ENCODE measurements at regions not wholly inside any gene's neighbourhood (a gene's known extent, or its start where the extent isn't known, plus 50 kb on each side); places are given as distances from the start of the nearest gene placed in this dataset.
"Not testable (repeated sequence)": the region's sequence is repeated elsewhere in the genome, so short reads cannot be mapped to it uniquely, and the experiment has no call there.

DNA sequence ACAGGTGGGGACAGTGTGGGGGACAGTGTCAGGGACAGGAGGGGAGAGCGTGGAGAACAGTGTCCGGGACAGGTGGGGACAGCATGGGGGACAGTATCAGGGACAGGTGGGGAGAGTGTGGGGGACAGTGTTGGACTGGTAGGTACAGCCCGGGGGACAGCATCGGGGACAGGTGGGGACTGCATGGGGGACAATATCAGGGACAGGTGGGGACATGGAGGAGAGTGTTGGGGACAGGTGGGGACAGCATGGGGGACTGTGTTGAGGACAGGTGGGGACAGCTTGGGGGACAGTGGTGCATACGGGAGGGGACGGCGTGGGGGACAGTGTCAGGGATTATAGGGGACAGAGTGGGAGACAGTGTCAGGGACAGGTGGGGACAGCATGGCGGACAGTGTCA is 212.3 kb downstream of the TMEM121 start:
- H3K4me3 ChIP-seq (ENCODE audit: control insufficient read depth, low read depth, low read length), result no peak overlapping the region
- TF ChIP-seq, protein P1, sequence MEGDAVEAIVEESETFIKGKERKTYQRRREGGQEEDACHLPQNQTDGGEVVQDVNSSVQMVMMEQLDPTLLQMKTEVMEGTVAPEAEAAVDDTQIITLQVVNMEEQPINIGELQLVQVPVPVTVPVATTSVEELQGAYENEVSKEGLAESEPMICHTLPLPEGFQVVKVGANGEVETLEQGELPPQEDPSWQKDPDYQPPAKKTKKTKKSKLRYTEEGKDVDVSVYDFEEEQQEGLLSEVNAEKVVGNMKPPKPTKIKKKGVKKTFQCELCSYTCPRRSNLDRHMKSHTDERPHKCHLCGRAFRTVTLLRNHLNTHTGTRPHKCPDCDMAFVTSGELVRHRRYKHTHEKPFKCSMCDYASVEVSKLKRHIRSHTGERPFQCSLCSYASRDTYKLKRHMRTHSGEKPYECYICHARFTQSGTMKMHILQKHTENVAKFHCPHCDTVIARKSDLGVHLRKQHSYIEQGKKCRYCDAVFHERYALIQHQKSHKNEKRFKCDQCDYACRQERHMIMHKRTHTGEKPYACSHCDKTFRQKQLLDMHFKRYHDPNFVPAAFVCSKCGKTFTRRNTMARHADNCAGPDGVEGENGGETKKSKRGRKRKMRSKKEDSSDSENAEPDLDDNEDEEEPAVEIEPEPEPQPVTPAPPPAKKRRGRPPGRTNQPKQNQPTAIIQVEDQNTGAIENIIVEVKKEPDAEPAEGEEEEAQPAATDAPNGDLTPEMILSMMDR (IDR thresholded peaks at IDR 0.05; ENCODE audit: control insufficient read depth, insufficient read depth, low read depth, low read length, missing control alignments), result no peak
- no peak for DNase-seq (ENCODE audit: low read depth)

DNA sequence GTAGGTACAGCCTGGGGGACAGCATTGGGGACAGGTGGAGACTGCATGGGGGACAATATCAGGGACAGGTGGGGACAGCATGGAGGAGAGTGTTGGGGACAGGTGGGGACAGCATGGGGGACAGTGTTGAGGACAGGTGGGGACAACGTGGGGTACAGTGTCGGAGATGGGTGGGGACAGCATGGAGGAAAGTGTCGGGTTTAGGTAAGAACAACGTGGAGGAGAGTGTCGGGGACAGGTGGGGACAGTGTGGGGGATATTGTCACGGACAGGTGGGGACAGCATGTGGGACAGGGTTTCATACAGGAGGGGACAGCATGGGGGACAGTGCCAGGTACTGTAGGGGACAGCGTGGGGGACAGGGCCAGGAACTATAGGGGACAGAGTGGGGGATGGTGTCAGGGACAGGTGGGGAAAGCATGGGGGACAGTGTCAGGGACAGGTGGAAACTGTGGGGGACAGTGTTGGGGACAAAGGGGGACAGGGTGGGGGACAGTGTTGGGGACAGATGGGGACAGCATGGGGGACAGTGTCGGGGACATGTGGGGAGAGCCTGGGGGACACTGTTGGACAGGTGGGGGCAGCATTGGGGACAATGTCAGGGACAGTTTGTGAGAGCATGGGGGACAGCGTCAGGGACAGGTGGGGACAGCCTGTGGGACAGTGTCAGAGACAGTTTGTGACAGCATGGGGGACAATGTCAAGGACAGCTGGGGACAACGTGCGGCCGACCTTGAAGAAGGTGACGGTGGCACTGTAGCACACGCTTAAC is 213.1 kb downstream of the TMEM121 start:
- TF ChIP-seq, protein P1 (IDR thresholded peaks at IDR 0.05; ENCODE audit: control insufficient read depth, insufficient read depth, low read depth, low read length, missing control alignments), result no peak
- no peak for DNase-seq (ENCODE audit: low read depth)
- H3K4me3 ChIP-seq (ENCODE audit: control insufficient read depth, low read depth, low read length), result no peak overlapping the region

DNA sequence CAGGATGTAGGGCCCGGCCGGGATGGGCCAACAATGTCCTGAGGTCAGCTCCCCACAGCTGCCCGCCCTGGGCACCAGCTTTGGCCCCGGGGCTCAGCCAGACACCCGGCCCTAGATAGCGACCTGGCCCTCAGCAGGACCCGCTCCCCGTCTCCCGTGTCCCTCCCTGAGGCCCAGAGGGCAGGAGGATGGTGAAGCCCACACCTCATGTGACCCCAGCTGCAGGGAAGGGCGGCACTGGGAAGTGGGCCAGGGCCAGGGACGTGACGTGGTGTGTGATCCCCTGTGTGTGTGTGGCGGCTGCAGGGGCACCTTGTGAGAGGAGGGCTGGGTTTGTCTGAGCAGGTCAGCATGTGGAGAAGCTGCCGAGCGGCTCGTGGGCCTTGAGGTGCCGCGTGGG is 213.9 kb downstream of the TMEM121 start:
- not testable (repeated sequence) for H3K4me3 ChIP-seq (ENCODE audit: control insufficient read depth, low read depth, low read length); DNase-seq (ENCODE audit: low read depth)

DNA sequence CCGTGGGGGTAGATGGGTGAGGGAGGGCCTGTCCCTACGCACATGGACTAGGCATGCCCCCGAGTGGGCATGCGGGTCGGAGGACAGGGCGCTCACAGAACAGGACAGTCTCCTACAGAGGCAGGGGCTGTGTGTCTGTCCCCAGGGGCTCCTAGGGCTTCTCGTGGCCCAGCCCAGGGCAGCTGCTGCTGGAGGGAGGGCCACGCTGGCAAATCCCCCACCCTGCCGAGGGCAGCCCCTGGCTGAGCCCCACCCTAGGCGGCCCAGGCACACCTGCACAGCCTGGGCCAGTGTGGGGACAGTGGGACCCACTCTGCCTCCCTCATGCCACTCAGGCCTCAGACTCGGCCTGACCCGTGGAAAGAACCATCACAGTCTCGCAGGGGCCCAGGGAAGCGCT is 214.6 kb downstream of the TMEM121 start:
- not testable (repeated sequence) for DNase-seq (ENCODE audit: low read depth)

DNA sequence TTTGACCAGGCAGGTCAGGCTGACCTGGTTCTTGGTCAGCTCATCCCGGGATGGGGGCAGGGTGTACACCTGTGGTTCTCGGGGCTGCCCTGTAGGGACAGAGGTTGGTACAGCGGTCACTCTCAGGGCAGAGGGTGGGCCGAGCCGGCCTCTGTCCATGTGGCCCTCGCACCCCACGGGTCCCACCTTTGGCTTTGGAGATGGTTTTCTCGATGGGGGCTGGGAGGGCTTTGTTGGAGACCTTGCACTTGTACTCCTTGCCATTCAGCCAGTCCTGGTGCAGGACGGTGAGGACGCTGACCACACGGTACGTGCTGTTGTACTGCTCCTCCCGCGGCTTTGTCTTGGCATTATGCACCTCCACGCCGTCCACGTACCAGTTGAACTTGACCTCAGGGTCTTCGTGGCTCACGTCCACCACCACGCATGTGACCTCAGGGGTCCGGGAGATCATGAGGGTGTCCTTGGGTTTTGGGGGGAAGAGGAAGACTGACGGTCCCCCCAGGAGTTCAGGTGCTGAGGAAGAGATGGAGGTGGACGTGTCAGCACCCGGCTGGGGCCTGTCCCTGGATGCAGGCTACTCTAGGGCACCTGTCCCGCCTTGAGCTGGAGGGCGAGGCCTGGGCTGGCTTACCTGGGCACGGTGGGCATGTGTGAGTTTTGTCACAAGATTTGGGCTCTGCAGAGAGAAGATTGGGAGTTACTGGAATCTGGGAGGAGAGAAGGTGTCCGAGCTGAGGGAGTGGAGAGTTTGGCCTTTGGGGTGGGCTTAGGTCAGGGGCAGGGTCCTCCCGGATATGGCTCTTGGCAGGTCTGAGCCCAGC is 215.5 kb downstream of the TMEM121 start:
- not testable (repeated sequence) for DNase-seq (ENCODE audit: low read depth); H3K4me3 ChIP-seq (ENCODE audit: control insufficient read depth, low read depth, low read length)

More for the DNA sequence above, 214.6 kb downstream of the TMEM121 start:
- H3K4me3 ChIP-seq (ENCODE audit: control insufficient read depth, low read depth, low read length), result not testable (repeated sequence)

DNA sequence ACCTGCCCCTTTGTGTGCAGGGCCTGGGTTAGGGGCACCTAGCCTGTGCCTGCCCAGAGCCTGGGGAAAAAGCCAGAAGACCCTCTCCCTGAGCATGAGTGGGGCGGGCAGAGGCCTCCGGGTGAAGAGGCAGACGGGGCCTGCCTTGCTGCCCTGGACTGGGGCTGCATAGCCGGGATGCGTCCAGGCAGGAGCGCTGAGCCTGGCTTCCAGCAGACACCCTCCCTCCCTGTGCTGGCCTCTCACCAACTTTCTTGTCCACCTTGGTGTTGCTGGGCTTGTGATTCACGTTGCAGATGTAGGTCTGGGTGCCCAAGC is 216.1 kb downstream of the TMEM121 start:
- no peak overlapping the region for H3K4me3 ChIP-seq (ENCODE audit: control insufficient read depth, low read depth, low read length)
- TF ChIP-seq, protein P1 (IDR thresholded peaks at IDR 0.05; ENCODE audit: control insufficient read depth, insufficient read depth, low read depth, low read length, missing control alignments), result no peak
- no peak for DNase-seq (ENCODE audit: low read depth)

DNA sequence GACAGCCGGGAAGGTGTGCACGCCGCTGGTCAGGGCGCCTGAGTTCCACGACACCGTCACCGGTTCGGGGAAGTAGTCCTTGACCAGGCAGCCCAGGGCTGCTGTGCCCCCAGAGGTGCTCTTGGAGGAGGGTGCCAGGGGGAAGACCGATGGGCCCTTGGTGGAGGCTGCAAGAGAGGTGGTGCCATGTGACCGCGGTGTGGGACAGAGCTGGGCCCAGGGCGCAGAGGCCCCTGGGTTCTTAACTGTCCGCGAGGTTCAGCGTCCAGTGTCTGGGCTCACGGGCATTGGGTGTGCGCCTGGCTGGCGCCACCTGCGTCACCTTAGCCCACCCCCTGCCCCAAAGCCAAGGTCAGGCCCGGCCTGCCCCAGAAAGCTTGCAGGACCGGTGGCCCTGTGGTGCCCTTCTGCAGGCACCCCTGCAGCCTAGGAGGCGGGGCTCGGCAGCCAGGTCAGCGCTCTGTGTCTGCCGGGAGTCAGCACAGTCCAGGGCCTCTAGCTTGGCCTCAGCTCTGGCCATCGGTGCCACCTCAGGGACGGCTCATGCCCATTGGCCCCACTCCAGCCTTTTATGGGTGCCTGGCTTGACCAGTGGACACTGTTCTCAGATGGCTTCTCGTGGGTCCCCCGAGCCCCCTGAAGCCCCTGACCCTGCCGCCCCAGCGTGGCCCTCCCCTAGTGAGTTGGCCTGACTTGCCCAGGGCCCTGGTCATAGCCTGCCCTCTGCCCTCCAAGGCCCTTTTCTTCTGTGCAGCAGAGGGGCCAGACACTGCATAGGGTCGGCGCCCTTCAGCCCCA is 216.7 kb downstream of the TMEM121 start:
- H3K4me3 ChIP-seq (ENCODE audit: control insufficient read depth, low read depth, low read length); DNase-seq (ENCODE audit: low read depth): not testable (repeated sequence)

DNA sequence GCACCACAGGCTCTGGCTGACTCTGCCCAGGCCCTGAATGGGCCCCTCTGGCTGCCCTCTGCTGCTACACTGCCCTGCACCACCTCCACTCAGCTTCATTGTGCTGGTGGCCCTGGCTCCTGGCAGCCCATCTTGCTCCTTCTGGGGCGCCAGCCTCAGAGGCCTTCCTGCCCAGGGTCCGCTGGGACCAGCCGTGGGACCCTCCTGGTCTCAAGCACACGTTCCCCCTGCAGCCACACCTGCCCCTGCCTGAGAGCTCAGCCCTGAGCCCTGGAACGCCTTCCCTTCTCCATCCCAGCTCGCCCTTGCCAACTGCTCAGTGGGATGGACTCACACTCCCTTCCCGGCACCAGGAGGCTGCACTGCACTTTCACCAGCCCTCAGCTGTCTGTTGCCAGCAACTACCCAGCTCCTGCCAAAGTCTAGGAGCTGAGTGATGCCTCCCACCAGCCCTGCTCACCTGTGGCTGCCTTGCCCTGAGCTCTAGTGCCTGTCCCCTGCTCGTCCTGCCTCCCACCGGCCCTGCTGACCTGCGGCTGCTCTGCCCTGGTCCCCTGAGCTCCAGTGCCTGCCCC is 217.9 kb downstream of the TMEM121 start:
- not testable (repeated sequence) for DNase-seq (ENCODE audit: low read depth); H3K4me3 ChIP-seq (ENCODE audit: control insufficient read depth, low read depth, low read length)
